NB4 (cell line): ENCODE measurements at regions not wholly inside any gene's neighbourhood (a gene's known extent, or its start where the extent isn't known, plus 50 kb on each side); places are given as distances from the start of the nearest gene placed in this dataset.

Experiments used
- DNase-seq: peaks from one replicate; pipeline ENCODE4 v3.0.0; 2010; ENCODE audit warnings: low read depth
- H3K4me3 ChIP-seq: one replicate; pipeline ENCODE4 v1.5.1; 2011; ENCODE audit warnings: mild to moderate bottlenecking, low read depth, low read length, moderate library complexity
- MYC ChIP-seq: IDR thresholded peaks from 2 replicates; pipeline ENCODE4 v1.6.1; 2011; ENCODE audit warnings: low read depth, low read length
- POLR2A ChIP-seq: IDR thresholded peaks from 2 replicates; pipeline ENCODE4 v1.6.1; 2011; ENCODE audit warnings: mild to moderate bottlenecking; ENCODE audit not compliant: insufficient read length; ENCODE audit errors: extremely low read depth
- TF ChIP-seq, protein P1 (sequence below): IDR thresholded peaks from 2 replicates; pipeline ENCODE4 v1.6.1; 2011; ENCODE audit warnings: low read depth, low read length
- TF ChIP-seq, protein P2 (sequence below): IDR thresholded peaks from one replicate; pipeline ENCODE4 v1.5.1; 2012; ENCODE audit warnings: low read depth, low read length

DNA sequence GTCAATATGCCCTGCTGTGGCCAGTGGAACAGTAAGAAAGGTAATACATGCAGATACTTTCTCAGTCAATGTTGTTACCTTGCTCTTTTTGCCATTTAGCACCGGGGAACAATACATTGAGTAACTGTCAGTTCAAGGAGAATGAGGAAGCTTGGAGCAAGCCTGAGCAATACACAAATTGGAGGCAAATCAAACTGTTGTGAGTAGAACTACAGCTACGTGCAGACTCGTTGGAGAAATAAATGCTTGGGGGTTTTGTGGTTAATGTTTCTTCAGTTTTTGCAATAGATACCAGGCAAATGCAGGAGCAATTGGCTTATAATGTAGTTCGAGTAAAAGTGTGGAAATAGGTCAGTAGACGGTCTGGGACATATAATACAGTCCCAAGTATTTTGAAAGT lies 587.3 kb upstream of the ROBO1 start:
- no peak overlapping the region for H3K4me3 ChIP-seq
- peak; percentile 85 for DNase-seq
- TF ChIP-seq, protein P1, sequence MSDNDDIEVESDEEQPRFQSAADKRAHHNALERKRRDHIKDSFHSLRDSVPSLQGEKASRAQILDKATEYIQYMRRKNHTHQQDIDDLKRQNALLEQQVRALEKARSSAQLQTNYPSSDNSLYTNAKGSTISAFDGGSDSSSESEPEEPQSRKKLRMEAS: 0 out of 2 replicates have a peak, but pooled peaks have one; percentile 12
- TF ChIP-seq, protein P2, sequence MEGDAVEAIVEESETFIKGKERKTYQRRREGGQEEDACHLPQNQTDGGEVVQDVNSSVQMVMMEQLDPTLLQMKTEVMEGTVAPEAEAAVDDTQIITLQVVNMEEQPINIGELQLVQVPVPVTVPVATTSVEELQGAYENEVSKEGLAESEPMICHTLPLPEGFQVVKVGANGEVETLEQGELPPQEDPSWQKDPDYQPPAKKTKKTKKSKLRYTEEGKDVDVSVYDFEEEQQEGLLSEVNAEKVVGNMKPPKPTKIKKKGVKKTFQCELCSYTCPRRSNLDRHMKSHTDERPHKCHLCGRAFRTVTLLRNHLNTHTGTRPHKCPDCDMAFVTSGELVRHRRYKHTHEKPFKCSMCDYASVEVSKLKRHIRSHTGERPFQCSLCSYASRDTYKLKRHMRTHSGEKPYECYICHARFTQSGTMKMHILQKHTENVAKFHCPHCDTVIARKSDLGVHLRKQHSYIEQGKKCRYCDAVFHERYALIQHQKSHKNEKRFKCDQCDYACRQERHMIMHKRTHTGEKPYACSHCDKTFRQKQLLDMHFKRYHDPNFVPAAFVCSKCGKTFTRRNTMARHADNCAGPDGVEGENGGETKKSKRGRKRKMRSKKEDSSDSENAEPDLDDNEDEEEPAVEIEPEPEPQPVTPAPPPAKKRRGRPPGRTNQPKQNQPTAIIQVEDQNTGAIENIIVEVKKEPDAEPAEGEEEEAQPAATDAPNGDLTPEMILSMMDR: no peak
- TF ChIP-seq MYC (no peak), POLR2A (no peak)

DNA sequence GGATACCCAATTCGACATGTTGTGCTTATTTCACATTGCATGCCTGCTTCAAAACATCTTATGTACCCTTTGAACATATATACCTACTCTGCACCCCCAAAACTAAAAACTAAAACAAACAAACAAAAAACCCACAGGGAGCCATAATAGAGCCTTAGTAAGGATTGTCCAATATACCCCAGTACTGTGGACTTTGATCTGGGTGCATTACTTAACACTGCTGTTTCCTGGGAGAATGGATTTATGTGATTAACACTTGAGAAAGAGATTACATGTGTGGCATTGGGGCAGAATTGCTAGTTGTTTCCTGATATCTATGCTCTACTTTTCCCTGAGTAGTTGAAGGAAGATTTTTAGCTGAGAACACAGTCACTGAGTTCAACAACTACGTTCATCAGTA lies 583.4 kb upstream of the ROBO1 start:
- TF ChIP-seq, protein P1: no peak
- no peak for TF ChIP-seq POLR2A
- TF ChIP-seq, protein P2: no peak
- TF ChIP-seq MYC: no peak
- no peak for DNase-seq
- H3K4me3 ChIP-seq: no peak overlapping the region

DNA sequence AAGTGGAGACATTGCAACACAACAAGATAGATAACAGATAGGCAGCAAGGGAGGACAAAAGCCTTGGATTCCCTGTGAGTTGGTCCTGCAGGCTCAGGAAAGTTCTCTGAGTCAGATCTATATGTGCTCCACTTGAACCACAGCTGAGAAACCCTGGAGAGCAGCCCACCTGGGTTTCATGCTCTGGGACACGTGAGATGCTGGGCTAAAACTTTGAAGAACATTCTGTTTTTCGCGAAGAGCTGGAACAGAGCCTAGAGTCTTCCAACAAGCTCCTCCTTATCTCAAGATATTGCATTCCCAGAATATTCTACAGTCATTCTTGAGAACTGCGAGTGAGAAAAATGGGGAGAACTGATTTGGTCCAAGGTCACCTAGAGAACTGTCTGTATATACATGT lies 583.0 kb upstream of the ROBO1 start:
- no peak for DNase-seq
- no peak overlapping the region for H3K4me3 ChIP-seq
- TF ChIP-seq, protein P2: no peak
- TF ChIP-seq, protein P1: no peak
- TF ChIP-seq MYC (no peak), POLR2A (no peak)

DNA sequence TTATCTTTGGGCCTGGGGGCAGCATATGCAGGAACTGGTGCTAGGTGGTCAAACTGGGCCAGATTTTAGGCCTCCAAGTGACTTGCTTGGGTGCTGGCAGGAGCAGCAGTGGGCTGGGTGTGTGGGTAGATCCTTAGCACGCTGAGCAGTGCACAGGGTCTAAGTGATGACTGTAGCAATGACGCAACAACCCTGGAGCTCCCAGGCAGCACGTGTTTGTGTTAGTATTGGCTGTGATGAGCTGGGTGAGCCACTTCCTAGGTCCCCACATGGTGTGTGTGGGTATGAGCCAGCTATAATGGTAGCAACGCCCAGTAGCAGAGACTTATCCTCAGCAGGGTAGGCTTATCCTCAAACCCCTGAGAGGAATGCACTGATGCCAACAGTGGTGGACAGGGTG lies 570.6 kb upstream of the ROBO1 start:
- peak; percentile 83 for TF ChIP-seq MYC
- TF ChIP-seq, protein P2: no peak
- TF ChIP-seq, protein P1: peak; percentile 93
- TF ChIP-seq POLR2A: no peak
- H3K4me3 ChIP-seq: no peak overlapping the region
- DNase-seq: peak; percentile 76

DNA sequence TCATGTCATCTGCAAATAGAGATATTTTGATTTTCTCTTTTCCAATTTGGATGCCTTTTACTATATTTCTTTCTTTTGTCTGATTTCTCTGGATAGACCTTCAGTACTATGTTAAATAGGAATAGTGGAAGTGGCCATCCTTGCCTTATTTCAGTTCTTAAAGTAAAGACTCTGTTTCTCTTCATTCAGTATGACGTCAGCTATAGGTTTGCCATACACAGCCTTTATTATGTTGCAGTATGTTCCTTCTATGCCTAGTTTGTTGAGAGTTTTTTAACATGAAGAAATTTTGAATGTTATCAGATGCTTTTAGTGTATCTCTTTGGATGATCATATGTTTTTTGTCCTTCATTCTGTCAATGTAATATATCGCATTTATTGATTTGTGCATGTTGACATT lies 566.7 kb upstream of the ROBO1 start:
- DNase-seq: no peak
- TF ChIP-seq, protein P1: no peak
- TF ChIP-seq MYC (no peak), POLR2A (no peak)
- TF ChIP-seq, protein P2: no peak
- H3K4me3 ChIP-seq: no peak overlapping the region
